ENCODE measurements at regions not wholly inside any gene's neighbourhood (a gene's known extent, or its start where the extent isn't known, plus 50 kb on each side); places are given as distances from the start of the nearest gene placed in this dataset.
"Not testable (repeated sequence)": the region's sequence is repeated elsewhere in the genome, so short reads cannot be mapped to it uniquely, and the experiment has no call there.

DNA sequence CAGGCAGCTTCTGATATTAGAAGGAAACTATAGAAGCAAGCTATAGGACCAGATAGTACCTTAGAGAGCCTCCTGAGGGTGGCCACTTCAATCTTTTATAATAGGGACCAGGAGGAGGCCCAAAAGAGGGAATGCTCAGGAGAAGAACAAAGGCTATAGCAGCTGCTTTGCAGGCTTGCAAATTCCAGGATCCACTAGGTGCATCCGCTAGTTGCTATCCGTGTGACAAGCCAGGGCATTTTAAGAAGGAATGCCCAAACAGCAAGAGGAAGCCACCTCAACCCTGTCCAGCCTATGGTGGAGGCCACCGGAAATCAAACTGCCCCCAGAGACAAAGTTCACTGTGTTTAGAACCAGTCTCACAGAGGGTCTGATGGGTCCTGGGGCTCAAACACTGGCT is 192.6 kb upstream of the KIF2B start:
- DNase-seq (no peak), ATAC-seq (no peak)
- no peaks in the 10 kb centered on the region for H3K27me3 Mint-ChIP-seq
- H3K4me3 Mint-ChIP-seq = no peak overlapping the region
- POLR2A ChIA-PET = no interaction called here
- H3K36me3 Mint-ChIP-seq = no peaks in the 10 kb centered on the region
- no peak overlapping the region for H3K27ac Mint-ChIP-seq
- peaks cover 0 to 8% (median 2%) of the 10 kb centered on the region in 9 donors for H3K9me3 Mint-ChIP-seq
- H3K4me1 Mint-ChIP-seq = no peaks in the 10 kb centered on the region

DNA sequence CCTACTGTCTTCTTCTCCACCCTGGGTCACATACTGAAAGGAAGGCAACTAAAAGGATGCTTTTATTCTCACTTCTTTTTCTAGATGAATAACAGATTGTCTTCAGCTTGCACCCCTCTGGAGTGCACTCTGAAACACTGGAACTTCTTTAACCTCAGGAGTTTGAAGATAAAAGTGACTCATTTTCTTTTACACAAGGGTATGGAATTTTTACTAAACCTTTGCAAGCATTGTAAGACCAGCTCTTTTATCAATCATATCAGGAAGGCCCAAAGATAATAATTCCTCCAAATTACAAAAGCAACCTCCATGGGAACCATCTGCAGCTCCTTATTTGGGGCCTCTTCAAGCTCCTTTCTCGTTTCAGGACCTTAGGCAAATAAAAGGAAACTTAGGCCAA is 193.5 kb upstream of the KIF2B start:
- POLR2A ChIA-PET = no interaction called here
- peaks cover 0 to 8% (median 2%) of the 10 kb centered on the region in 9 donors for H3K9me3 Mint-ChIP-seq
- H3K27me3 Mint-ChIP-seq = no peaks in the 10 kb centered on the region
- ATAC-seq (no peak), DNase-seq (no peak)
- no peak overlapping the region for H3K27ac Mint-ChIP-seq
- H3K4me3 Mint-ChIP-seq = no peak overlapping the region
- H3K36me3 Mint-ChIP-seq = no peaks in the 10 kb centered on the region
- no peaks in the 10 kb centered on the region for H3K4me1 Mint-ChIP-seq

DNA sequence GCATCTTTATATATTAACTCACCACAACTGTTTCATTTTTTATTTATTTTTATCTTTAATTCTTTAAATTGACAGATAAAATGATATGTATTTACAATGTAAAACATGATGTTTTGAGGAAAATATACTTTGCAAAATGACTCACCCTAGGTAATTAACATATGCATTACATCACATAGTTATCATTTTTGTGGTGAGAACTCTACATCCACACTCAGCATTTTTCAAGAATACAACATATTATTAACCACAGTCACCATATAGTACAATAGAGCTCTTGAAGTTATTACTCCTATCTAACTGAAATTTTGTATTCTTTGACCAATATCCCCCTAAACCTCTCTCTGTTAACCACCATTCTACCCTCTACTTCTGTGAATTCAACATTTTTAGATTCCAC is 194.7 kb upstream of the KIF2B start:
- Mint-ChIP-seq H3K27ac (no peak overlapping the region), H3K4me3 (no peak overlapping the region), H3K9me3 (peaks cover 0 to 9% (median 2%) of the 10 kb centered on the region in 9 donors), H3K4me1 (no peaks in the 10 kb centered on the region), H3K27me3 (no peaks in the 10 kb centered on the region), H3K36me3 (no peaks in the 10 kb centered on the region)
- DNase-seq = no peak
- no peak for ATAC-seq
- POLR2A ChIA-PET = no interaction called here

DNA sequence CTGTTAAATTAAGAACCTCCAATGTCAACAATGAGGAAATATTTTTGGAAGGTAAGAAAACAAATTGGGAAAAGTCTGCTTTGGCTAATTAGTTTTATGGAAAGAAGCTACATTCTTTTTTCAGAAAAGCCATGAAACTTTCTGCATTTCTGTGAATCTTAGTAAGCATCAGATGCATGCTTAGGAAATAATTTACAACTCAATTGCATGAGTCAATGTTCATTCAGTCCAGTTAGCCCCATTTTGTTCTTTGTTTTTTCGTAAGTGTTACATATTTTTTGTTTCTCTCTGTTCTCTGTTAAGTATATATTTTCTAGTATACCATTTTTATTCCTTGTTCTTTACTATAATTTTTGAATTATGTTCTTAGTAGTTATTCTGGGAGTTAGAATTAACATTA is 195.2 kb upstream of the KIF2B start:
- no peaks in the 10 kb centered on the region for H3K27me3 Mint-ChIP-seq
- POLR2A ChIA-PET = no interaction called here
- peaks cover 0 to 11% (median 2%) of the 10 kb centered on the region in 9 donors for H3K9me3 Mint-ChIP-seq
- ATAC-seq = no peak
- H3K4me1 Mint-ChIP-seq = no peaks in the 10 kb centered on the region
- no peaks in the 10 kb centered on the region for H3K36me3 Mint-ChIP-seq
- no peak overlapping the region for H3K27ac Mint-ChIP-seq
- DNase-seq = no peak
- no peak overlapping the region for H3K4me3 Mint-ChIP-seq

DNA sequence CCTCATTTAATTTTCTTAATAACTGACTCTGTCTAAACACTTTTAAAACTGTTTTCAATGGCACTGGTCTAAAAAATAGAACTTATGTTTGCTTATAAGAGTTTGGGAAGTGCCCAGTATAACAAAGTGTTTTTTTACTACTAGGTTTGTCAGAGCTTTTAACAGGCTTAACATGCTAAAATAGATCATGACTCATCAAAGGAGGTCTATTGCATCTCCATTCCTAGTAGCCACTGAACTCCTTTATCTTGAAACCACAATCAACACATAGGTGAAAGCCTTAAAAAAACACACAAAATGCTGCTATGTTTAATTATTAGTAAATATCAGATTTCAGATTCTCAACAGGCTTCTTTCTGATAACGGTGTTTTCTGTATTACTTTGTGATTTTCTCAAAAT is 196.4 kb upstream of the KIF2B start:
- no peak for DNase-seq
- no peaks in the 10 kb centered on the region for H3K27me3 Mint-ChIP-seq
- no peak for ATAC-seq
- POLR2A ChIA-PET = no interaction called here
- H3K9me3 Mint-ChIP-seq = peaks cover 0 to 11% (median 2%) of the 10 kb centered on the region in 9 donors
- no peaks in the 10 kb centered on the region for H3K4me1 Mint-ChIP-seq
- no peak overlapping the region for H3K4me3 Mint-ChIP-seq
- no peaks in the 10 kb centered on the region for H3K36me3 Mint-ChIP-seq
- H3K27ac Mint-ChIP-seq = no peak overlapping the region

DNA sequence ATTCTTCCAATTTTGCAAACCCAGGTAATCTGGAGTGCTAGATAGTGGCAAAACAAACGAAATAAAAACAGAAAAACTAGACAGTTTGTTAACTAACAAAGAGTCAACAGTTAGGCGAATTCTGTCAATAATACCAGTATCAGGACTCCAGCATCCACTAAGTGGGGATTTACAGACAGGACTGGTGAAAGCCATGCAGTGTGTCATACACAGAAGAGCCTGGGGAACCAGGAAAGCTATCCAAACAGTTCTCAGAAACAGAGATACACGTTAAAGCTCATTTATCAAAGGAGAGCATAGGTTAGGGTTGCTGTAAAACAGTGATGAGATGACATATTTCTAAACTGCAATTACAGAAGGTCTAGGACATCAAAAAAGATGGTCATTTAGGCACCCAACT is 203.7 kb upstream of the KIF2B start:
- no peaks in the 10 kb centered on the region for H3K4me1 Mint-ChIP-seq
- H3K4me3 Mint-ChIP-seq = no peak overlapping the region
- peaks cover 0 to 11% (median 2%) of the 10 kb centered on the region in 9 donors for H3K9me3 Mint-ChIP-seq
- POLR2A ChIA-PET = no interaction called here
- no peaks in the 10 kb centered on the region for H3K27me3 Mint-ChIP-seq
- no peak overlapping the region for H3K27ac Mint-ChIP-seq
- ATAC-seq = no peak
- H3K36me3 Mint-ChIP-seq = no peaks in the 10 kb centered on the region
- DNase-seq = no peak

DNA sequence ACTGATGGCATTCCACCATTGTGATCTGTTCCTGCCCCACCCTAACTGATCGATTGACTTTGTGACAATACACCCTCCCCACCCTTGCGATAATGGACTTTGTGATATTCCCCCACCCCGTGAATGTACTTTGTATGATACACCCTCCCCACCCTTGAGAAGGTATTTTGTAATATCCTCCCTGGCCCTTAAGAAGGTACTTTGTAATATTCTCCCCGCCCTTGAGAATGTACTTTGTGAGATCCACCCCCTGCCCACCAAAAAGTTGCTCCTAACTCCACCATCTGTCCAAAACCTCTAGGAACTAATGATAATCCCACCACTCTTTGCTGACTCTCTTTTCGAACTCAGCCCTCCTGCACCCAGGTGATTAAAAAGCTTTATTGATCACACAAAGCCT is 214.5 kb upstream of the KIF2B start:
- DNase-seq, H3K27ac Mint-ChIP-seq, H3K4me1 Mint-ChIP-seq, POLR2A ChIA-PET, H3K4me3 Mint-ChIP-seq, H3K27me3 Mint-ChIP-seq, ATAC-seq, H3K36me3 Mint-ChIP-seq: not testable (repeated sequence)
- H3K9me3 Mint-ChIP-seq = peaks cover 0 to 32% (median 14%) of the 10 kb centered on the region in 9 donors

DNA sequence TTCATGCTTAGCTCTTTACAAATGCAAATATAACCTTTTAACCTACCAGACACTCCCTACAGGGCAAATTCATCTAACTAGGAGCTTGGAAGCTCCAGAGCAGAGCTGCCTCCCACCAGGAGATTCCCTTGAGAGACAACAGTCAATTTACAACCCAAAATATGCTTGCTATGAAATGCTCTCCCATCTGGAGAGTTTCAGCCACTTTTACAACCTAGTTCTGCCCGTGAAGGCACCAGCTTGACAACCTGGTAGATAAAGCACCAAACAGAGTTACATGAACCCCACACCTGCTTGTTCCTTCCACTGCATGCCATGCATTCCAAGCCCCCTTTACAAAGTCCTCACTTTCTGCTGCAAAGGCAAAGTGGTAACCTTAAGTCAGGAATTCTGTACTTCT is 215.3 kb upstream of the KIF2B start:
- Mint-ChIP-seq H3K36me3 (peaks cover 0 to 4% (median 0%) of the 10 kb centered on the region in 3 donors), H3K4me1 (no peaks in the 10 kb centered on the region), H3K9me3 (peaks cover 2 to 25% (median 15%) of the 10 kb centered on the region in 9 donors), H3K4me3 (no peak overlapping the region), H3K27ac (no peak overlapping the region), H3K27me3 (no peaks in the 10 kb centered on the region)
- DNase-seq (no peak), ATAC-seq (no peak)
- POLR2A ChIA-PET = no interaction called here

DNA sequence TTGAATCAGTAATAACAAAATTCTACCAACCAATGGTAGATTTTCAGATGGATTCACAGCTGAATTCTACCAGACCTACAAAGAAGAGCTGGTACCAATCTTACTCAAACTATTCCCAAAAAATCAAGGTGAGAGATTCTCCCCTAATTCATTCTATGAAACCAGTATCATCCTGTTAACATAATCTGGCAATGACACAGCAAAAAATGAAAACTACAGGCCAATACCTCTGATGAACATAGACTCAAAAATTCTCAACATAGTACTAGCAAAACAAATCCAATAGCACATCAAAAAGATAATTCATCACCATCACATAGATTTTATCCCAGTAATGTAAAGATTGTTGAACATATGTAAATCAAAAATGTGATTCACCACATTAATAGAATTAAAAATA is 234.4 kb upstream of the KIF2B start:
- peaks cover 0 to 4% (median 0%) of the 10 kb centered on the region in 3 donors for H3K36me3 Mint-ChIP-seq
- ATAC-seq (no peak), DNase-seq (no peak)
- POLR2A ChIA-PET = no interaction called here
- no peak overlapping the region for H3K27ac Mint-ChIP-seq
- no peaks in the 10 kb centered on the region for H3K4me1 Mint-ChIP-seq
- H3K9me3 Mint-ChIP-seq = peaks cover 5 to 33% (median 13%) of the 10 kb centered on the region in 9 donors
- H3K27me3 Mint-ChIP-seq = no peaks in the 10 kb centered on the region
- H3K4me3 Mint-ChIP-seq = no peak overlapping the region

DNA sequence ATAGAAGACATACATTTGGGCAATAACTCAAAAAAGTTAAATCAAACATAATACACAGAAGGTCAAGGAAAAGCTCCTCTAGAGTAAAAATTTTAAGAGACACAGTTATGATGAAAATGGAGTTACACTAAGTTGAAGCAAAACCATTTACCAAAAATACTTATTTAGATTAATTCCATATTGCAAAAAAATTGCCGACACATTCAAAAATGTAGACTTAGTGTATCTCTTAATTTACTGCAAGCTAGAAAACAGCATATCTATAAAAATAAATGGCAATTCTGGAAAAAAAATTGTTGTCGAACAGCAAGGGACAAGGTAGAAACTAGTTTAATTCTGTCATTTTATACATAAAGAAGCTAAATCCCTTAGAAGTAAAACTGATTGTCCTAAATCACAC is 248.7 kb upstream of the KIF2B start:
- no peaks in the 10 kb centered on the region for H3K36me3 Mint-ChIP-seq
- POLR2A ChIA-PET = no interaction called here
- H3K27me3 Mint-ChIP-seq = no peaks in the 10 kb centered on the region
- DNase-seq (no peak), ATAC-seq (no peak)
- no peaks in the 10 kb centered on the region for H3K4me1 Mint-ChIP-seq
- peaks cover 0 to 10% (median 2%) of the 10 kb centered on the region in 9 donors for H3K9me3 Mint-ChIP-seq
- H3K27ac Mint-ChIP-seq = no peak overlapping the region
- H3K4me3 Mint-ChIP-seq = no peak overlapping the region

DNA sequence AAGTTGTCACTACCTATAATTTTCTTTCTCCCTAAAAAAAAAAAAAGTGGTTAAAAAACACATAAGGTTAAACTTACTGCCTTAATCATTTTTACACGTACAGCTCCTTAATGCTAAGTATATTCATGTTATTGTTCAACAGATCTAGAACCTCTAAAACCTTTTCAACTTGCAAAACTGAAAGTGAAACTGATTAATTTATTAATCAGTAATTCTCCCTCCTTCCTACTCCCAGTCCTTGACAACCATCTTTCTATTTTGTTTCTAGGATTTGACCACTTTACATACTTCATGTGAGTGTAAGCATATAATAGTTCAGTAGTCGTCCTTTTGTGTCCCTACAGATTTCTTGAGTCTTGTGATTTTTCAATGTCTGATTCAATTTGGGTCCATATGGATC is 251.4 kb upstream of the KIF2B start:
- H3K27me3 Mint-ChIP-seq = no peaks in the 10 kb centered on the region
- peaks cover 0 to 11% (median 2%) of the 10 kb centered on the region in 9 donors for H3K9me3 Mint-ChIP-seq
- POLR2A ChIA-PET = no interaction called here
- H3K36me3 Mint-ChIP-seq = no peaks in the 10 kb centered on the region
- no peak overlapping the region for H3K27ac Mint-ChIP-seq
- no peak for DNase-seq
- H3K4me1 Mint-ChIP-seq = no peaks in the 10 kb centered on the region
- no peak for ATAC-seq
- H3K4me3 Mint-ChIP-seq = no peak overlapping the region

DNA sequence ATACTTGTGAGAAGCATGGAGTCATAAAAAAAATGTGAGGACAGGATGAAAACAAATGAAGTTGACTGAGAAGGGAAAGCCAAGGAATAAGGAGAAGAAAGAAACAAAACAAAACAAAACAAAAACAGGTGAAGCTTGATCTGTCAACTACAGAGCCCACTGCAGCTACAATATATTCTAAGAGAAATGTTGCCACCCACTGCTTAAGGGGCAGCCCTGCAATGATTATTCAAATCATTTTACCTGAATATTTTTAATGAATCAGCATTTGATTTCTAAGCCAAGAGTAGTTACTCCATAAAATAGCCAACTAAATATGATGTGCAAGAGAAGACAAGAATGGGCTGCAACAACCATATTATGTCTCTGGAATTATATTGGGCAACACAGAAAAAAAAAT is 252.0 kb upstream of the KIF2B start:
- no peaks in the 10 kb centered on the region for H3K4me1 Mint-ChIP-seq
- peaks cover 0 to 14% (median 3%) of the 10 kb centered on the region in 9 donors for H3K9me3 Mint-ChIP-seq
- no peak overlapping the region for H3K27ac Mint-ChIP-seq
- no peaks in the 10 kb centered on the region for H3K27me3 Mint-ChIP-seq
- POLR2A ChIA-PET = no interaction called here
- H3K36me3 Mint-ChIP-seq = no peaks in the 10 kb centered on the region
- no peak overlapping the region for H3K4me3 Mint-ChIP-seq
- ATAC-seq (no peak), DNase-seq (no peak)

DNA sequence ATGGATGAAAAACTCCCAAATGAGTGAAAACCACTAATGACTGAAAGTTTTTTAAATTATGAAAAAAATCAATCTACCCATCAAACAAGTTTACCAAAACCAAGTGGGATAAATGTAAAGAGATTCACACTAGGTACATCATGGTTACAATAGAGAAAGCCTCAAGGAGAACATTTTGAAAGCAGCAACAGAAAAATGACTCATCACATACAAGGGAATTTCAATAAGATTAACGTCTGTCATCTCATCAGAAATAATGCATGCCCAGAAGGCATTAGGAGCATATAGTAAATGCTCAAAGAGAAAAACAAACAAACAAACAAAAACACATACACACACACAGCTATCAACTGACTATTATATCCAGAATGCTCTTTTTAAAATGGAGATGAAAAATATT is 261.8 kb upstream of the KIF2B start:
- Mint-ChIP-seq H3K4me1 (no peaks in the 10 kb centered on the region), H3K27ac (no peak overlapping the region), H3K36me3 (peaks cover 0 to 4% (median 0%) of the 10 kb centered on the region in 3 donors), H3K27me3 (no peaks in the 10 kb centered on the region), H3K4me3 (no peak overlapping the region), H3K9me3 (peaks cover 0 to 29% (median 8%) of the 10 kb centered on the region in 9 donors)
- DNase-seq (no peak), ATAC-seq (no peak)
- POLR2A ChIA-PET = no interaction called here

DNA sequence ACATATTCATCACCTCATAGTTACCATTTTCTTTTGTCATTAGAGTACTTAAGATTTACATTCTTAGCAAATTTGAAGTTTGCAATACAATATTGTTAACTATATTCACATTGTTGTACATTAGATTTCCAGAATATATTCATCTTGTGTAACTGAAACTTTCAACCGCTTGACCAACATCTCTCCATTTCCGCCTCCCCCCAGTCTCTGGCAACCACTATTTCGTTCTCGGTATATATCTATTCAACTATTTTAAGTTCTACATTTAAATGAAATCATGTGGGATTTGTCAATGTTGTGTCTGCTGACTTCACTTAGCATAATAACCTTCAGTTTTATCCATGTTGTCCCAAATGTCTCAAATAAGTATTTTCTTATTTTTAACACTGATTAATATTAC is 274.5 kb upstream of the KIF2B start:
- POLR2A ChIA-PET = no interaction called here
- Mint-ChIP-seq H3K4me1 (no peaks in the 10 kb centered on the region), H3K27ac (no peak overlapping the region), H3K9me3 (peaks cover 4 to 16% (median 7%) of the 10 kb centered on the region in 9 donors), H3K27me3 (no peaks in the 10 kb centered on the region), H3K36me3 (no peaks in the 10 kb centered on the region), H3K4me3 (no peak overlapping the region)
- DNase-seq (no peak), ATAC-seq (no peak)

DNA sequence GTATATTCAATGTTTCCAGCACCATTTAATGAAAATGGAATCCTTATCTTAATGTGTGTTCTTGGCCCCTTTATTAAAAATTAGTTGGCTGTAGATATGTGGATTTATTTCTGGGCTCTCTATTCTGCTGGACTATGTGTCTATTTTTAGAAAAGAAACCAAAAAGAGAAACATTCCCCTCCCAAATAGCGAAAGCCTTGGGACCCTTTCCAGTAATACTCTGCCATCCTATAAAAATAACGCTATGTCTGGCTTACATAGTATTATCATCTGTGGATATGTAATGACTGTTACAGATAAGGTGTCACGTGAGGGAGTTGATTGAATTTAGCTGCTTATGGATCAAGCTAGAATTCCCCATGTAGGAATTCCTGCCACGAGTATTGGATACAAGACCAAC is 279.3 kb upstream of the KIF2B start:
- POLR2A ChIA-PET = no interaction called here

More for the DNA sequence above, 279.3 kb upstream of the KIF2B start:
- DNase-seq = no peak
- no peak overlapping the region for H3K4me3 Mint-ChIP-seq
- H3K27ac Mint-ChIP-seq = no peak overlapping the region
- no peaks in the 10 kb centered on the region for H3K36me3 Mint-ChIP-seq
- H3K9me3 Mint-ChIP-seq = peaks cover 0 to 24% (median 7%) of the 10 kb centered on the region in 9 donors
- no peaks in the 10 kb centered on the region for H3K27me3 Mint-ChIP-seq
- ATAC-seq = no peak
- H3K4me1 Mint-ChIP-seq = no peaks in the 10 kb centered on the region

Data from naive thymus-derived CD8-positive, alpha-beta T cell (primary cell).